GM19395 (cell line): ENCODE measurements at regions not wholly inside any gene's neighbourhood (a gene's known extent, or its start where the extent isn't known, plus 50 kb on each side); places are given as distances from the start of the nearest gene placed in this dataset.

ENCODE experiments used
- ATAC-seq: cut with Tn5 transposase; IDR thresholded peaks from one replicate; pipeline ENCODE4 v1.9.1; 2021; ENCODE audit warnings: mild to moderate bottlenecking, moderate library complexity; ENCODE audit not compliant: unreplicated experiment

- no peak for ATAC-seq
Measured at GRCh38 chr10:78382047-78382446, 348.4 kb downstream of the RPS24 start.

- no peak for ATAC-seq
Measured at GRCh38 chr10:78382772-78383171, 349.1 kb downstream of the RPS24 start.

- ATAC-seq = no peak
Measured at GRCh38 chr10:78383378-78384048, 349.9 kb downstream of the RPS24 start.

- ATAC-seq = no peak
Measured at GRCh38 chr10:78384049-78384431, 350.4 kb downstream of the RPS24 start.

GRCh38 chr10:78385599-78385998 is 351.9 kb downstream of the RPS24 start:
- ATAC-seq = no peak

- ATAC-seq = no peak
Measured at GRCh38 chr10:78386509-78386908, 352.8 kb downstream of the RPS24 start.

GRCh38 chr10:78388331-78389050 is 354.8 kb downstream of the RPS24 start:
- no peak for ATAC-seq

GRCh38 chr10:78389419-78389818 is 355.8 kb downstream of the RPS24 start:
- ATAC-seq = no peak

GRCh38 chr10:78390051-78390450 is 356.4 kb downstream of the RPS24 start:
- no peak for ATAC-seq

GRCh38 chr10:78390817-78391216 is 357.2 kb downstream of the RPS24 start:
- ATAC-seq = no peak

- no peak for ATAC-seq
Measured at GRCh38 chr10:78391585-78391984, 357.9 kb downstream of the RPS24 start.

GRCh38 chr10:78392197-78392596 is 358.5 kb downstream of the RPS24 start:
- ATAC-seq = no peak

- ATAC-seq = no peak
Measured at GRCh38 chr10:78393094-78393493, 359.4 kb downstream of the RPS24 start.

GRCh38 chr10:78394047-78394446 is 360.4 kb downstream of the RPS24 start:
- no peak for ATAC-seq

- no peak for ATAC-seq
Measured at GRCh38 chr10:78395162-78395561, 361.5 kb downstream of the RPS24 start.

- ATAC-seq = no peak
Measured at GRCh38 chr10:78396754-78397153, 363.1 kb downstream of the RPS24 start.

- ATAC-seq = no peak
Measured at GRCh38 chr10:78397786-78398185, 364.1 kb downstream of the RPS24 start.

GRCh38 chr10:78398382-78398781 is 364.7 kb downstream of the RPS24 start:
- ATAC-seq = no peak

- no peak for ATAC-seq
Measured at GRCh38 chr10:78401624-78402367, 368.1 kb downstream of the RPS24 start.

GRCh38 chr10:78402591-78402990 is 368.9 kb downstream of the RPS24 start:
- ATAC-seq = no peak

GRCh38 chr10:78403781-78404180 is 370.1 kb downstream of the RPS24 start:
- ATAC-seq = no peak

- no peak for ATAC-seq
Measured at GRCh38 chr10:78404296-78404695, 370.6 kb downstream of the RPS24 start.
